WERI-Rb-1 (cell line): ENCODE measurements at regions not wholly inside any gene's neighbourhood (a gene's known extent, or its start where the extent isn't known, plus 50 kb on each side); places are given as distances from the start of the nearest gene placed in this dataset.

Experiments
- DNase-seq: peaks from one replicate; pipeline ENCODE4 v3.0.0-alpha.2; 2020
- H3K27ac ChIP-seq: fragments of 250-450 bp; sonication (Bioruptor Pico); 2 replicates; pipeline ENCODE4 v1.5.1; 2020; ENCODE audit warnings: mild to moderate bottlenecking, moderate library complexity
- H3K27me3 ChIP-seq: fragments of 250-450 bp; sonication (Bioruptor Pico); 2 replicates; pipeline ENCODE4 v1.5.1; 2021; ENCODE audit warnings: mild to moderate bottlenecking, low read depth, moderate library complexity; ENCODE audit not compliant: insufficient read depth, severe bottlenecking
- H3K36me3 ChIP-seq: fragments of 250-450 bp; sonication (Bioruptor Pico); 2 replicates; pipeline ENCODE4 v1.5.1; 2020; ENCODE audit warnings: mild to moderate bottlenecking, moderate library complexity
- H3K4me3 ChIP-seq: 2 replicates; pipeline ENCODE4 v1.5.1; 2011; ENCODE audit warnings: low read depth, mild to moderate bottlenecking, control low read depth, low read length
- H3K9me3 ChIP-seq: fragments of 250-450 bp; sonication (Bioruptor Pico); 2 replicates; pipeline ENCODE4 v1.5.1; 2021; ENCODE audit warnings: mild to moderate bottlenecking, moderate library complexity; ENCODE audit not compliant: severe bottlenecking
- CTCF ChIP-seq: IDR thresholded peaks from 2 replicates; pipeline ENCODE4 v1.5.1; 2011; ENCODE audit warnings: low read depth, mild to moderate bottlenecking, control low read depth, inconsistent platforms, low read length

- no peak overlapping the region for H3K27ac ChIP-seq
- H3K36me3 ChIP-seq, result no peaks in the 10 kb centered on the region
- H3K27me3 ChIP-seq, result peaks cover 90% of the 10 kb centered on the region
- H3K9me3 ChIP-seq, result no peaks in the 10 kb centered on the region
- H3K4me3 ChIP-seq, result no peak overlapping the region
- no peak for DNase-seq
- TF ChIP-seq CTCF, result no peak
These were observed 89.0 kb upstream of the HOXC13 start for GRCh38 chr12:53849656-53850055.

GRCh38 chr12:53852061-53852460 lies 86.6 kb upstream of the HOXC13 start:
- Histone ChIP-seq H3K36me3 (no peaks in the 10 kb centered on the region), H3K4me3 (no peak overlapping the region), H3K27ac (no peak overlapping the region), H3K27me3 (peaks cover 89% of the 10 kb centered on the region), H3K9me3 (no peaks in the 10 kb centered on the region)
- TF ChIP-seq CTCF, result no peak
- no peak for DNase-seq

GRCh38 chr12:53852992-53853391 lies 85.6 kb upstream of the HOXC13 start:
- Histone ChIP-seq H3K36me3 (no peaks in the 10 kb centered on the region), H3K27ac (no peak overlapping the region), H3K4me3 (no peak overlapping the region), H3K27me3 (peaks cover 85% of the 10 kb centered on the region), H3K9me3 (no peaks in the 10 kb centered on the region)
- no peak for TF ChIP-seq CTCF
- no peak for DNase-seq

GRCh38 chr12:53854701-53855316 lies 83.8 kb upstream of the HOXC13 start:
- H3K36me3 ChIP-seq, result no peaks in the 10 kb centered on the region
- no peak overlapping the region for H3K27ac ChIP-seq
- no peak for DNase-seq
- no peak overlapping the region for H3K4me3 ChIP-seq
- peaks cover 78% of the 10 kb centered on the region for H3K27me3 ChIP-seq
- H3K9me3 ChIP-seq, result no peaks in the 10 kb centered on the region
- TF ChIP-seq CTCF, result no peak

GRCh38 chr12:53856132-53856531 lies 82.5 kb upstream of the HOXC13 start:
- Histone ChIP-seq H3K4me3 (no peak overlapping the region), H3K27me3 (peaks cover 78% of the 10 kb centered on the region), H3K27ac (no peak overlapping the region), H3K36me3 (no peaks in the 10 kb centered on the region), H3K9me3 (no peaks in the 10 kb centered on the region)
- no peak for DNase-seq
- no peak for TF ChIP-seq CTCF

GRCh38 chr12:53857666-53858065 lies 81.0 kb upstream of the HOXC13 start:
- Histone ChIP-seq H3K9me3 (no peaks in the 10 kb centered on the region), H3K27ac (no peak overlapping the region), H3K4me3 (no peak overlapping the region), H3K36me3 (no peaks in the 10 kb centered on the region), H3K27me3 (peaks cover 84% of the 10 kb centered on the region)
- DNase-seq, result no peak
- TF ChIP-seq CTCF, result no peak
